GM18868 (cell line): ENCODE measurements at regions not wholly inside any gene's neighbourhood (a gene's known extent, or its start where the extent isn't known, plus 50 kb on each side); places are given as distances from the start of the nearest gene placed in this dataset.

Experiments
- ATAC-seq: cut with Tn5 transposase; IDR thresholded peaks from one replicate; pipeline ENCODE4 v1.9.1; 2021; ENCODE audit warnings: mild to moderate bottlenecking, moderate library complexity; ENCODE audit not compliant: unreplicated experiment

GRCh38 chr5:125695996-125696655, 727.1 kb upstream of the GRAMD2B start:
- no peak for ATAC-seq

GRCh38 chr5:125696762-125697161, 726.4 kb upstream of the GRAMD2B start:
- no peak for ATAC-seq

GRCh38 chr5:125698420-125698819, 724.8 kb upstream of the GRAMD2B start:
- no peak for ATAC-seq

GRCh38 chr5:125699860-125700259, 723.3 kb upstream of the GRAMD2B start:
- no peak for ATAC-seq

- ATAC-seq: no peak
Observed at GRCh38 chr5:125700380-125700861, 722.8 kb upstream of the GRAMD2B start.

GRCh38 chr5:125703616-125704015, 719.6 kb upstream of the GRAMD2B start:
- ATAC-seq: no peak

- no peak for ATAC-seq
Observed at GRCh38 chr5:125704888-125705287, 718.3 kb upstream of the GRAMD2B start.

- ATAC-seq: no peak
Observed at GRCh38 chr5:125708583-125708982, 714.6 kb upstream of the GRAMD2B start.

GRCh38 chr5:125710745-125711144, 712.5 kb upstream of the GRAMD2B start:
- no peak for ATAC-seq

GRCh38 chr5:125712397-125712796, 710.8 kb upstream of the GRAMD2B start:
- ATAC-seq: no peak

- ATAC-seq: no peak
Observed at GRCh38 chr5:125713109-125713805, 710.0 kb upstream of the GRAMD2B start.

- ATAC-seq: no peak
Observed at GRCh38 chr5:125715216-125715615, 708.0 kb upstream of the GRAMD2B start.

GRCh38 chr5:125717209-125717608, 706.0 kb upstream of the GRAMD2B start:
- no peak for ATAC-seq

- no peak for ATAC-seq
Observed at GRCh38 chr5:125719681-125720347, 703.4 kb upstream of the GRAMD2B start.

- no peak for ATAC-seq
Observed at GRCh38 chr5:125720348-125720685, 702.9 kb upstream of the GRAMD2B start.

GRCh38 chr5:125720721-125721120, 702.5 kb upstream of the GRAMD2B start:
- no peak for ATAC-seq

GRCh38 chr5:125722550-125722949, 700.7 kb upstream of the GRAMD2B start:
- no peak for ATAC-seq

GRCh38 chr5:125725691-125726090, 697.5 kb upstream of the GRAMD2B start:
- no peak for ATAC-seq

- ATAC-seq: no peak
Observed at GRCh38 chr5:125743939-125744338, 679.3 kb upstream of the GRAMD2B start.

- ATAC-seq: no peak
Observed at GRCh38 chr5:125746917-125747316, 676.3 kb upstream of the GRAMD2B start.

- ATAC-seq: no peak
Observed at GRCh38 chr5:125750147-125750860, 672.9 kb upstream of the GRAMD2B start.

- ATAC-seq: no peak
Observed at GRCh38 chr5:125750861-125751186, 672.4 kb upstream of the GRAMD2B start.
